GM23248 (cell line): ENCODE measurements at regions not wholly inside any gene's neighbourhood (a gene's known extent, or its start where the extent isn't known, plus 50 kb on each side); places are given as distances from the start of the nearest gene placed in this dataset.
"Not testable (repeated sequence)": the region's sequence is repeated elsewhere in the genome, so short reads cannot be mapped to it uniquely, and the experiment has no call there.

Source experiments
- DNase-seq: peaks from one replicate; pipeline ENCODE4 v3.0.0-alpha.2; 2015
- H2AFZ ChIP-seq: fragments of 200-600 bp; sonication (generic); 2 replicates; pipeline ENCODE4 v1.6.1; 2016; ENCODE audit warnings: antibody characterized with exemption
- H3F3A ChIP-seq: fragments of 200-600 bp; sonication (generic); 2 replicates; pipeline ENCODE4 v1.6.1; 2016; ENCODE audit warnings: mild to moderate bottlenecking, antibody characterized with exemption, mixed run types; ENCODE audit not compliant: insufficient read depth
- H3K27ac ChIP-seq: fragments of 200-600 bp; sonication (generic); 2 replicates; pipeline ENCODE4 v1.5.1; 2016; ENCODE audit warnings: mild to moderate bottlenecking
- H3K27me3 ChIP-seq: fragments of 200-600 bp; sonication (generic); replicated peaks from 2 replicates; pipeline ENCODE4 v1.6.1; 2016; ENCODE audit warnings: mild to moderate bottlenecking; ENCODE audit not compliant: insufficient read depth
- H3K36me3 ChIP-seq: fragments of 200-600 bp; sonication (generic); 2 replicates; pipeline ENCODE4 v1.6.1; 2016; ENCODE audit warnings: low read depth, mild to moderate bottlenecking
- H3K4me1 ChIP-seq: fragments of 200-600 bp; sonication (generic); 2 replicates; pipeline ENCODE4 v1.6.1; 2016; ENCODE audit warnings: mild to moderate bottlenecking; ENCODE audit not compliant: insufficient read depth
- H3K4me2 ChIP-seq: fragments of 200-600 bp; sonication (generic); one replicate; pipeline ENCODE4 v1.6.1; 2016; ENCODE audit warnings: mild to moderate bottlenecking; ENCODE audit not compliant: unreplicated experiment
- H3K4me3 ChIP-seq: fragments of 200-600 bp; sonication (generic); 2 replicates; pipeline ENCODE4 v1.5.1; 2016; ENCODE audit warnings: mild to moderate bottlenecking
- H3K79me2 ChIP-seq: fragments of 200-600 bp; sonication (generic); 2 replicates; pipeline ENCODE4 v1.6.1; 2016; ENCODE audit warnings: mild to moderate bottlenecking; ENCODE audit not compliant: insufficient read depth
- H3K9ac ChIP-seq: fragments of 200-600 bp; sonication (generic); 2 replicates; pipeline ENCODE4 v1.6.1; 2016; ENCODE audit warnings: mild to moderate bottlenecking
- H3K9me2 ChIP-seq: fragments of 200-600 bp; sonication (generic); 2 replicates; pipeline ENCODE4 v1.6.1; 2016; ENCODE audit warnings: mixed run types, mild to moderate bottlenecking, moderate library complexity; ENCODE audit not compliant: insufficient read depth
- H3K9me3 ChIP-seq: fragments of 200-600 bp; sonication (generic); one replicate; pipeline ENCODE4 v1.6.1; 2017; ENCODE audit warnings: low read depth
- H4K20me1 ChIP-seq: fragments of 200-600 bp; sonication (generic); 2 replicates; pipeline ENCODE4 v1.6.0; 2016; ENCODE audit not compliant: insufficient read depth
- EZH2 ChIP-seq: fragments of 200-600 bp; sonication (generic); IDR thresholded peaks from 2 replicates; pipeline ENCODE4 v1.6.1; 2018; ENCODE audit warnings: antibody characterized with exemption, mild to moderate bottlenecking; ENCODE audit not compliant: insufficient read depth, poor library complexity, severe bottlenecking
- EZH2phosphoT487 ChIP-seq: fragments of 200-600 bp; sonication (generic); IDR thresholded peaks from 2 replicates; pipeline ENCODE4 v1.6.1; 2018; ENCODE audit warnings: antibody characterized with exemption, moderate library complexity, mild to moderate bottlenecking, low read depth; ENCODE audit not compliant: insufficient read depth
- WGBS, 2 experiments: methylation state at CpG; one replicate each; pipeline ENCODE4 v1.1.6; 2015 to 2017; ENCODE audit warnings: low lambda C conversion rate in 2 of 2, low coverage in 1 of 2; ENCODE audit errors: missing lambda C conversion rate in 2 of 2; 5-methylcytosine and 5-hydroxymethylcytosine counted together
- in situ Hi-C: fragments of 300-500 bp; cut with MboI; formaldehyde crosslinking; loops from 2 replicates; pipeline ENCODE4 v1.15.0; 2020

DNA sequence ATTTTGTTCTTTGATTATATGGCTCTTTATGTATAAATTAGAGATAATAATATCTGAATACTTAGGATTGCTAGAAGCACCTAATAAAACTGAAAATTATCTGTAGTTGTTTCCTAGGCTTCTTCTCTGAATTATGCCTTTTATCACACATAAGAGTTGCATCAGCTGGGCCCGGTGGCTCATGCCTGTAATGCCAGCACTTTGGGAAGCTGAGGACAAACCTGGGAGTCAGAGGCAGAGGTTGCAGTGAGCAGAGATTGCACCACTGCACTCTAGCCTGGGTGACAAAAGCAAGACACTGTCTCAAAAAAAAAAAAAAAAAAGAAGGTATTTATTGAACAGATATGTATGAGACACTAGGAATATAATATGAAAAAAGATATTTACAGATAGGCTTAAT lies 773.5 kb upstream of the AGA start:
- Histone ChIP-seq H3K27ac (no peak overlapping the region), H2AFZ (no peak overlapping the region), H3K27me3 (no peaks in the 10 kb centered on the region), H3K9ac (no peak overlapping the region), H3K9me3 (no peaks in the 10 kb centered on the region), H3K79me2 (no peaks in the 10 kb centered on the region), H3K4me3 (no peak overlapping the region), H3K4me2 (no peak overlapping the region), H3F3A (no peaks in the 10 kb centered on the region), H3K36me3 (no peaks in the 10 kb centered on the region), H3K4me1 (no peaks in the 10 kb centered on the region), H3K9me2 (no peaks in the 10 kb centered on the region), H4K20me1 (no peaks in the 10 kb centered on the region)
- 8 to 12% methylated on average over 1 of the region's 1 CpG for WGBS, 2 experiments
- TF ChIP-seq EZH2phosphoT487: no peak
- TF ChIP-seq EZH2: no peak
- in situ Hi-C loops: no loop called here
- DNase-seq: no peak

DNA sequence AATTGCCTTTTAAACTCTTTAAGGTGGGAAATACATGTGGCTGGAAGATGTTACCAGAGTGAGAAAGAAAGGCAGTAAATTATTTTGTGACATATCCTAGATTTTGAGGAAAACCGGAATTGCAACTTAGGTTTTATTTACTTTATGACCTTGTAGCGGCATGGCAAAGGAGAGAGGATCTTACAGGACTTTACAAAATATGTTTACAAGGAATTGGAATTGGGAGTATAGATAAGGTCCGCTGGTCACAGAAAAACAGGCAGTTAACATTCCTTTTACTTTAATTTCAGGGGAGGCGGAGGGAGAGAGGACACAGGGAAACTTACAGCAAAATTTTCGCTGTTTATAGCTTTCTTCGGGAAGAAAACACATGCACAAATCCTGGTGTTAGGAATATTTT lies 784.2 kb upstream of the AGA start:
- H4K20me1 ChIP-seq, H3K27ac ChIP-seq, H3K9me2 ChIP-seq, H3K79me2 ChIP-seq, H3K36me3 ChIP-seq, H3K4me1 ChIP-seq, H3F3A ChIP-seq, H3K4me2 ChIP-seq, DNase-seq, in situ Hi-C loops, H3K9me3 ChIP-seq, H2AFZ ChIP-seq, H3K4me3 ChIP-seq, H3K27me3 ChIP-seq, H3K9ac ChIP-seq: not testable (repeated sequence)
- 19 to 22% methylated on average over 5 to 6 of the region's 6 CpGs for WGBS, 2 experiments

- H3K27ac ChIP-seq: no peak overlapping the region
- no peaks in the 10 kb centered on the region for H4K20me1 ChIP-seq
- no peaks in the 10 kb centered on the region for H3K9me2 ChIP-seq
- H2AFZ ChIP-seq: no peak overlapping the region
- no peak overlapping the region for H3K4me2 ChIP-seq
- no peak overlapping the region for H3K9ac ChIP-seq
- no peaks in the 10 kb centered on the region for H3K4me1 ChIP-seq
- in situ Hi-C loops: no loop called here
- no peak overlapping the region for H3K4me3 ChIP-seq
- H3K9me3 ChIP-seq: no peaks in the 10 kb centered on the region
- no peaks in the 10 kb centered on the region for H3K36me3 ChIP-seq
- no peak for TF ChIP-seq EZH2phosphoT487
- no peak for TF ChIP-seq EZH2
- no peaks in the 10 kb centered on the region for H3F3A ChIP-seq
- H3K27me3 ChIP-seq: no peaks in the 10 kb centered on the region
- H3K79me2 ChIP-seq: no peaks in the 10 kb centered on the region
- no peak for DNase-seq
Measured at GRCh38 chr4:178233906-178234305, 791.7 kb upstream of the AGA start.

DNA sequence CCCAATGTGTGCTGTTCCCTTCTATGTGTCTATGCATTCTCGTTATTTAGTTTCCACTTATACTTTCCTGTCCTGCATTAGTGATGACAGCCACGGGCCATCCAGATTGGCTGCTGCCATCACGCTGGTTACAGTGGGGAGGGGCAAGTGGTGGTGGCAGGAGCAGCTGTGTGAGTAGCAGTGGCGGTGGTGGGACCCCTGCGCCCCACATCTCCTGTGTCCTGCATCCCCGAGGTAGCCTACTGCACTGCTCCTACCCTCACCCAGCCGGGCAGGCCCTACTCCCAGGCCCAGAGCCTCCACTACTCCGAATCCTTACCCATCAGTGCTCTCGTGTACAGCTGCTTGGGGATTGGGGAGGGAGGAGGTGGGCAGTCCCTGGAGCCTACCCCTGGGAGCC lies 798.7 kb upstream of the AGA start:
- Histone ChIP-seq H3K27ac (no peak overlapping the region), H3K9me3 (no peaks in the 10 kb centered on the region), H3K9ac (no peak overlapping the region), H3K4me2 (no peak overlapping the region), H4K20me1 (no peaks in the 10 kb centered on the region), H3K9me2 (no peaks in the 10 kb centered on the region), H3K4me3 (no peak overlapping the region), H3K27me3 (no peaks in the 10 kb centered on the region), H3K4me1 (no peaks in the 10 kb centered on the region), H2AFZ (no peak overlapping the region), H3F3A (no peaks in the 10 kb centered on the region), H3K79me2 (no peaks in the 10 kb centered on the region), H3K36me3 (no peaks in the 10 kb centered on the region)
- TF ChIP-seq EZH2phosphoT487: no peak
- TF ChIP-seq EZH2: no peak
- no peak for DNase-seq
- in situ Hi-C loops: no loop called here
- 13 to 24% methylated on average over 9 of the region's 9 CpGs for WGBS, 2 experiments

DNA sequence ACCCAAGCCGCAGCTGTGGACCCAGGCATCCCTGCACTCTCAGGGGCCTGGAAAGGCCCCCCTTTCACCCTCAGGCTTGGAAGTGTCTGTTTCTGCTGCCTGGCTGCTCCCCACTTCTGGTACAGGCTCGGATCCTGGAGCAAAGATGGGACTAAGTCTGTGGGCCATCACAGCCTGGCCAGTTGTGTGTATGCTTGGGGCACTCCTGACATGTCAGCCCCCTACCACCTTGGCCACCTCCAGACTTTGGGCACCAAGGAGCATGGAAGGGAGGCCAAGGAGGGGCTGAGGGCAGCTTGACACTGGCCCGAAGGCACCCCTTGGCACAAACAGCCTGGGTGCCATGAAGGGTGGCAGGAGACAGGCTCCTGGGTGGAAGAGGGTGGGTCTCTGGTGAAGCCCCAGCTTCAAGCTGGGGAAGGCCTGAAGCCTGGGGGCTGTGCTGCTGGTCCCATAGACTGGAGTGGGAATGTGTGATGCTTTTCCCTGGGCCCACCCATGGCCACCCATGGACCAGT lies 799.4 kb upstream of the AGA start:
- no peak overlapping the region for H2AFZ ChIP-seq

More for the DNA sequence above, 799.4 kb upstream of the AGA start:
- H3F3A ChIP-seq: no peaks in the 10 kb centered on the region
- H3K27ac ChIP-seq: no peak overlapping the region
- H4K20me1 ChIP-seq: no peaks in the 10 kb centered on the region
- in situ Hi-C loops: no loop called here
- H3K9ac ChIP-seq: no peak overlapping the region
- no peak overlapping the region for H3K4me2 ChIP-seq
- H3K79me2 ChIP-seq: no peaks in the 10 kb centered on the region
- no peaks in the 10 kb centered on the region for H3K4me1 ChIP-seq
- DNase-seq: no peak
- no peak for TF ChIP-seq EZH2phosphoT487
- no peak for TF ChIP-seq EZH2
- no peaks in the 10 kb centered on the region for H3K27me3 ChIP-seq
- H3K4me3 ChIP-seq: no peak overlapping the region
- H3K36me3 ChIP-seq: no peaks in the 10 kb centered on the region
- H3K9me3 ChIP-seq: no peaks in the 10 kb centered on the region
- H3K9me2 ChIP-seq: no peaks in the 10 kb centered on the region
- WGBS, 2 experiments: 14% methylated on average over 3 of the region's 3 CpGs
